BE2C (cell line): ENCODE measurements at regions not wholly inside any gene's neighbourhood (a gene's known extent, or its start where the extent isn't known, plus 50 kb on each side); places are given as distances from the start of the nearest gene placed in this dataset.

Experiments used
- DNase-seq: peaks from one replicate; pipeline ENCODE4 v3.0.0-alpha.2; 2020
- H3K27me3 ChIP-seq: fragments of 250-450 bp; sonication (Bioruptor Pico); 2 replicates; pipeline ENCODE4 v1.5.1; 2020; ENCODE audit warnings: mild to moderate bottlenecking
- H3K36me3 ChIP-seq: fragments of 250-450 bp; sonication (Bioruptor Pico); 2 replicates; pipeline ENCODE4 v1.5.1; 2020; ENCODE audit warnings: mild to moderate bottlenecking
- H3K4me1 ChIP-seq: fragments of 250-450 bp; sonication (Bioruptor Pico); 2 replicates; pipeline ENCODE4 v1.5.1; 2020
- H3K4me3 ChIP-seq: 2 replicates; pipeline ENCODE4 v1.5.1; 2011; ENCODE audit warnings: low read depth, low read length
- H3K9me3 ChIP-seq: fragments of 250-450 bp; sonication (Bioruptor Pico); 2 replicates; pipeline ENCODE4 v1.5.1; 2020
- TF ChIP-seq, protein P1 (sequence below): IDR thresholded peaks from 2 replicates; pipeline ENCODE4 v1.5.1; 2012; ENCODE audit warnings: mild to moderate bottlenecking, low read depth, low read length

DNA sequence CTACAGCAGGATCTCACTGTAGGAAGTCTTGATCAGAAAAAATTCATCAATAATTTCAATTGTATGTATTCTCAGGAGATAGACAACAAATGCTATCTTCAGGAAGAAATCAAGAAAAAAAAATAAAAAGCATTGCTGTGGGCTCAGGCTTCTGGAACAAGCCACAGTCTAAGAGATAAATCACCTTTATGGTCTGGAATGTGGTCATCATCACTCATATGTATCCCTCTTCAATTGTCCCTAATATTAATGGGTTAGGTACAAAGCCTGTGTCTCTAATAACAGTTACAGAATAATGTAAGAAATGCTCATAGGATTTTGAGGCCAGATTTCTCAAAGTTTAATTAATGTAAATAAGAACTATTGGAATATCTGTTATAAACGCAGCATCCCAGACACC lies 305.9 kb upstream of the ANO3 start:
- Histone ChIP-seq H3K36me3 (no peaks in the 10 kb centered on the region), H3K4me3 (no peak overlapping the region)
- TF ChIP-seq, protein P1, sequence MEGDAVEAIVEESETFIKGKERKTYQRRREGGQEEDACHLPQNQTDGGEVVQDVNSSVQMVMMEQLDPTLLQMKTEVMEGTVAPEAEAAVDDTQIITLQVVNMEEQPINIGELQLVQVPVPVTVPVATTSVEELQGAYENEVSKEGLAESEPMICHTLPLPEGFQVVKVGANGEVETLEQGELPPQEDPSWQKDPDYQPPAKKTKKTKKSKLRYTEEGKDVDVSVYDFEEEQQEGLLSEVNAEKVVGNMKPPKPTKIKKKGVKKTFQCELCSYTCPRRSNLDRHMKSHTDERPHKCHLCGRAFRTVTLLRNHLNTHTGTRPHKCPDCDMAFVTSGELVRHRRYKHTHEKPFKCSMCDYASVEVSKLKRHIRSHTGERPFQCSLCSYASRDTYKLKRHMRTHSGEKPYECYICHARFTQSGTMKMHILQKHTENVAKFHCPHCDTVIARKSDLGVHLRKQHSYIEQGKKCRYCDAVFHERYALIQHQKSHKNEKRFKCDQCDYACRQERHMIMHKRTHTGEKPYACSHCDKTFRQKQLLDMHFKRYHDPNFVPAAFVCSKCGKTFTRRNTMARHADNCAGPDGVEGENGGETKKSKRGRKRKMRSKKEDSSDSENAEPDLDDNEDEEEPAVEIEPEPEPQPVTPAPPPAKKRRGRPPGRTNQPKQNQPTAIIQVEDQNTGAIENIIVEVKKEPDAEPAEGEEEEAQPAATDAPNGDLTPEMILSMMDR: no peak

DNA sequence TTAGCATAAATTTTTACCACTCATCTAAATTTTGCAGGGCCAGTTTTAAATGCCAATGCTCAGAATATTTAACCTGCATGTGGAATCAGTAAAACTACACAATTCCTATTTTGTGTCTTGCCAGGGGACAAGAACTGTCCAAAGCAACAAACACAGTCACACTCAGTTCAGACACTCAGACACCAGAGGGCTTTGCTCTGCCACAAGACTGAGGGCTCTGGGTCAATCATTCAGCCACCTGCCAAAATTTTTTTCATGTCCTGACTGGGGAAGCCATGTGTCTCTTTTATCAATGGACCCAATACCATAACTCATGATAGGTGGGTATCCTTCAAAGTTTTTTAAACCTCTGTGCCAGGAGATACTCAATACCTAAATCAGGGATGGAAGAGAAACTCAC lies 304.0 kb upstream of the ANO3 start:
- Histone ChIP-seq H3K4me3 (no peak overlapping the region), H3K9me3 (no peaks in the 10 kb centered on the region), H3K36me3 (no peaks in the 10 kb centered on the region), H3K4me1 (no peaks in the 10 kb centered on the region), H3K27me3 (no peaks in the 10 kb centered on the region)
- TF ChIP-seq, protein P1: no peak
- DNase-seq: no peak

More for the DNA sequence above, 305.9 kb upstream of the ANO3 start:
- H3K27me3 ChIP-seq: no peaks in the 10 kb centered on the region
- H3K4me1 ChIP-seq: no peaks in the 10 kb centered on the region
- H3K9me3 ChIP-seq: no peaks in the 10 kb centered on the region
- no peak for DNase-seq

DNA sequence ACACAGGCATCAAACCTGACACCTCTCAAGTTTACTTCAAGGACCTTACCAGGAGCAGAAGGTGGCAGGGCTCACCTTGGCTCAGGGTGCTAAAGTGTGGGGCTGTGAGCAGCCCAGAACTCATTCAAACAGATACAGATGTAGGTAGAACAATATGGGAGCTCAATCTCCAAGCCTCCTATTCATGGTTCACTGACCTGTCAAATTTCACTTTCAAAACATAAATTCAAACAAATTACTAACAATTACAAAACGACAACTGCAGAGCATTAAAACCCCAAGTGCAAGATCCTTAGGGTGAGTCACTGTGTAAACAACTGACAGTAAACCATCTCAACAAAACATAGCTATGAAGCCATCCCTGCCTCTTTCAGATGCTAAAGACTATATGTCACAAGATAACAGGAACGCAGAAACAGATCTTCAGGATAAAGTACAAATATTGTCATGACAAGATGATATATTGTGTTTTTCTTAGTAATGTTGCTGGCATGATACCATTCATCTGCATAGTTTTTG lies 303.5 kb upstream of the ANO3 start:
- H3K4me3 ChIP-seq: no peak overlapping the region
- no peak for DNase-seq
- no peaks in the 10 kb centered on the region for H3K4me1 ChIP-seq
- no peaks in the 10 kb centered on the region for H3K9me3 ChIP-seq
- H3K27me3 ChIP-seq: no peaks in the 10 kb centered on the region
- TF ChIP-seq, protein P1: no peak
- H3K36me3 ChIP-seq: no peaks in the 10 kb centered on the region

DNA sequence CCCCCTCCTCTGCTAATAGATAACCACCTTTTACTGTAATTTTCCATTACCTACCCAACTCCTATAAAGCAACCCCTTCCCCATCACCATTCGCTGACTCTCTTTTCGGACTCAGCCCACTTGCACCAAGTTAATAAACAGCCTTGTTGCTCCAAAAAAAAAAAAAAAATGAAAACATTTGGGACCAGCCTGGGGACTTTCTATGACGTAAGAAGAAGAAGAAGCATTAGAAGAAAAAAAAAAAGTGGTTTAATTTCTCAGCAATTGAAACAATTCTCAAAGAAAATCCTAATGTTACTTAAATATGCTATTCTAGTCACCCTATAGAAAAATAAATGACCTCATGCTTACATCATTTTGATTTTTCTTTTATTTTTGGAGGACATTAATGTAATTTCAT lies 301.5 kb upstream of the ANO3 start:
- DNase-seq: no peak
- TF ChIP-seq, protein P1: no peak
- Histone ChIP-seq H3K4me1 (no peaks in the 10 kb centered on the region), H3K9me3 (no peaks in the 10 kb centered on the region), H3K36me3 (no peaks in the 10 kb centered on the region), H3K27me3 (no peaks in the 10 kb centered on the region), H3K4me3 (no peak overlapping the region)

DNA sequence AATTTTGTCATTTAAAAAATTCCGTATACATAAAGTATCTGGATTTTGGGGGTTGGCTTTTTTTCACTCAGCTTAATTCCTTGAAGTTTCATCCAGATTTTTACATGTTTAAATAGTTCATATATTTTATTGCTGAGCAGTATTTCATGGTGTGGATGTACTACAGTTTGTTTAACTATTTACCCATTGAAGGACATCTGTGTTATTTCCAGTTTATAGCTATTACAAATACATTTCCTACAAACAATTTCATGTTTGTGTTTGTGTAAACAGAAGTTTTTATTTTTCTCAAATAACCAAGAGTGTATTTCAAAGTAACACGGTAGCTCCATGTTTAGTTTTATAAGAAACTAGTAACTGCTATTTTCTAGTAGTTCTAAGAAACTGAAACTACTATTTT lies 299.7 kb upstream of the ANO3 start:
- Histone ChIP-seq H3K4me3 (no peak overlapping the region), H3K4me1 (no peaks in the 10 kb centered on the region)
- TF ChIP-seq, protein P1: no peak

DNA sequence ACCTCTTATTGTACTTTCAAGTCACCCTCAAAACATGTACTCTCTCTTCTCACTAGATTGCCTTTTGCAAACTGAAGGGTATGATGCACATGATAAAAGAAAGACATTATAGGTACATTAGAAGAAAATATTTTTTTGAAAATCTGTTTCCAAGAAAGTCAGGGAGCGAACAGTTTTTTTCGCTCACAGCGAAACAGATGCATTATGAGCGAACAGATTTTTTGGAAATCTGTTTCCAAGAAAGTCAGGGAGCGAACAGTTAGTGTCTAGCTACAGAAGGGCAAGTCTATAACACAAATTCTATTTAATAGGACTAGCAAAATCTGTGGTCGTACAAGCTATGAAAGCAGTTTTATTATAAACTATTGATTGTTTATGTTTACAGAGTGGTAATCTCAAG lies 296.2 kb upstream of the ANO3 start:
- Histone ChIP-seq H3K4me1 (no peaks in the 10 kb centered on the region), H3K4me3 (no peak overlapping the region), H3K27me3 (no peaks in the 10 kb centered on the region), H3K36me3 (no peaks in the 10 kb centered on the region), H3K9me3 (no peaks in the 10 kb centered on the region)
- TF ChIP-seq, protein P1: no peak
- DNase-seq: no peak

More for the DNA sequence above, 299.7 kb upstream of the ANO3 start:
- no peak for DNase-seq
- Histone ChIP-seq H3K27me3 (no peaks in the 10 kb centered on the region), H3K36me3 (no peaks in the 10 kb centered on the region), H3K9me3 (no peaks in the 10 kb centered on the region)
